ENCODE measurements at regions not wholly inside any gene's neighbourhood (a gene's known extent, or its start where the extent isn't known, plus 50 kb on each side); places are given as distances from the start of the nearest gene placed in this dataset.

DNA sequence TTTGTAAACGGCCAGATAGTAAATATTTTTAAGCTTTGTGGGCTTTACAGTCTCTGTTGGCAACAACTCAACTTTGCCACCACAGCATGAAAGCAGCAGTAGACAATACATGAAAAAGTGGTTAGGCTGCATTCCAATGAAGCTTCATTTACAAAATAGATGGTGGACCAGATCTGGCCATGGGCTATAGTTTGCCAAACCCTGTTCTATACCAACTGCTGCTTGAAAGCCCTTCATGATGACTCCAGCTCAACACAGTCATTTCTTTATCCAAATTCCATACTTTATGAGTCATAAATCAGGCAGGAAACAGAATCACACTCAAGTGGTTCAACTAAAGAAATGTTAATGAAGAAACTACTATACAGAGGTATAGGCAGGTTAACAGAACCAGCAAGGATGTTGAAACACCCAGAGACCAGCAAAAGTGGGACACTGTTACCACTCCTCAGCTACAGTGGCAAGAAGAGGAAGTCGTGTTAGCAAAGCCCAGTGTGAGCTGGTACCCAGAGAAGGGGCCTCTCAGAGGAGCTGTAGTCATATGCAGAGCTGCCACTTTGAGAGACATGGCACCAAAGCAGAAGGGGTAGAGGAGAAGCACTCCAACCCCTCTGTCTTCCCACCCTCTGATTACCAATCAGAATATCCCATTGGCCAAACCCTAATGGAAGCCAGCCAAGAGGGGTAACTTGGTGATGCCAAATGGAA, 72.5 kb downstream of the PRLHR start:
- Histone ChIP-seq H3K4me2 (ENCODE audit: low read length) (no peak overlapping the region), H3K36me3 (ENCODE audit: control insufficient read depth, insufficient read depth, low read length) (no peaks in the 10 kb centered on the region), H3K79me2 (ENCODE audit: control insufficient read depth, insufficient read depth, low read length) (no peaks in the 10 kb centered on the region), H2BK120ac (ENCODE audit: low read depth, low read length) (no peak overlapping the region), H3K56ac (ENCODE audit: low read length) (no peak overlapping the region), H3K4me1 (ENCODE audit: control insufficient read depth, low read depth, low read length) (no peaks in the 10 kb centered on the region), H4K8ac (ENCODE audit: low read depth, low read length) (no peak overlapping the region), H3K18ac (ENCODE audit: low read length) (no peak overlapping the region), H3K27me3 (ENCODE audit: insufficient read depth, low read length, poor library complexity) (no peaks in the 10 kb centered on the region), H3K4ac (ENCODE audit: low read depth, low read length) (no peak overlapping the region), H2AK5ac (ENCODE audit: low read length) (no peak overlapping the region), H3K4me3 (ENCODE audit: low read length) (no peak overlapping the region), H3K79me1 (ENCODE audit: low read length) (no peaks in the 10 kb centered on the region), H3K9ac (ENCODE audit: low read length) (no peak overlapping the region), H2BK15ac (replicated peaks; ENCODE audit: low read depth) (no peak overlapping the region), H3K27ac (ENCODE audit: low read depth, low read length) (no peak overlapping the region), H3K23ac (ENCODE audit: low read length) (no peak overlapping the region), H4K5ac (ENCODE audit: low read length) (no peak overlapping the region), H2BK5ac (ENCODE audit: low read length) (no peak overlapping the region)
- peak; percentile 54 for DNase-seq
- WGBS (ENCODE audit: extremely low coverage, insufficient coverage, low lambda C conversion rate), result no CpG with 5 or more reads among the region's 2 CpGs

GRCh38 chr10:118521415-118522117, 73.9 kb downstream of the PRLHR start:
- Histone ChIP-seq H3K36me3 (ENCODE audit: control insufficient read depth, insufficient read depth, low read length) (no peaks in the 10 kb centered on the region), H3K18ac (ENCODE audit: low read length) (no peak overlapping the region), H3K4me2 (ENCODE audit: low read length) (no peak overlapping the region), H3K4ac (ENCODE audit: low read depth, low read length) (no peak overlapping the region), H3K27ac (ENCODE audit: low read depth, low read length) (no peak overlapping the region), H2AK5ac (ENCODE audit: low read length) (no peak overlapping the region), H3K23ac (ENCODE audit: low read length) (no peak overlapping the region), H4K8ac (ENCODE audit: low read depth, low read length) (no peak overlapping the region), H3K4me1 (ENCODE audit: control insufficient read depth, low read depth, low read length) (no peaks in the 10 kb centered on the region), H2BK15ac (replicated peaks; ENCODE audit: low read depth) (no peak overlapping the region), H2BK120ac (ENCODE audit: low read depth, low read length) (no peak overlapping the region), H3K79me1 (ENCODE audit: low read length) (no peaks in the 10 kb centered on the region), H3K27me3 (ENCODE audit: insufficient read depth, low read length, poor library complexity) (no peaks in the 10 kb centered on the region), H3K79me2 (ENCODE audit: control insufficient read depth, insufficient read depth, low read length) (no peaks in the 10 kb centered on the region), H2BK5ac (ENCODE audit: low read length) (no peak overlapping the region), H3K56ac (ENCODE audit: low read length) (no peak overlapping the region), H3K4me3 (ENCODE audit: low read length) (no peak overlapping the region), H3K9ac (ENCODE audit: low read length) (no peak overlapping the region), H4K5ac (ENCODE audit: low read length) (no peak overlapping the region)
- no peak for DNase-seq
- no CpG with 5 or more reads among the region's 5 CpGs for WGBS (ENCODE audit: extremely low coverage, insufficient coverage, low lambda C conversion rate)

GRCh38 chr10:118520116-118520742, 75.2 kb downstream of the PRLHR start:
- no peak overlapping the region for H2BK15ac ChIP-seq (replicated peaks; ENCODE audit: low read depth)
- no peak overlapping the region for H3K56ac ChIP-seq (ENCODE audit: low read length)
- H3K79me2 ChIP-seq (ENCODE audit: control insufficient read depth, insufficient read depth, low read length), result no peaks in the 10 kb centered on the region
- no peak overlapping the region for H2BK120ac ChIP-seq (ENCODE audit: low read depth, low read length)
- no peak overlapping the region for H2BK5ac ChIP-seq (ENCODE audit: low read length)
- no peak overlapping the region for H3K27ac ChIP-seq (ENCODE audit: low read depth, low read length)
- no peak for DNase-seq
- no peaks in the 10 kb centered on the region for H3K36me3 ChIP-seq (ENCODE audit: control insufficient read depth, insufficient read depth, low read length)
- no peak overlapping the region for H3K23ac ChIP-seq (ENCODE audit: low read length)
- no peak overlapping the region for H4K5ac ChIP-seq (ENCODE audit: low read length)
- no peaks in the 10 kb centered on the region for H3K27me3 ChIP-seq (ENCODE audit: insufficient read depth, low read length, poor library complexity)
- no peaks in the 10 kb centered on the region for H3K4me1 ChIP-seq (ENCODE audit: control insufficient read depth, low read depth, low read length)
- no peaks in the 10 kb centered on the region for H3K79me1 ChIP-seq (ENCODE audit: low read length)
- no peak overlapping the region for H4K8ac ChIP-seq (ENCODE audit: low read depth, low read length)
- H2AK5ac ChIP-seq (ENCODE audit: low read length), result no peak overlapping the region
- no peak overlapping the region for H3K4me2 ChIP-seq (ENCODE audit: low read length)
- no peak overlapping the region for H3K4ac ChIP-seq (ENCODE audit: low read depth, low read length)
- H3K4me3 ChIP-seq (ENCODE audit: low read length), result no peak overlapping the region
- H3K18ac ChIP-seq (ENCODE audit: low read length), result no peak overlapping the region
- no peak overlapping the region for H3K9ac ChIP-seq (ENCODE audit: low read length)
- no CpG with 5 or more reads among the region's 6 CpGs for whole genome bisulfite sequencing (ENCODE audit: extremely low coverage, insufficient coverage, low lambda C conversion rate)

- DNase-seq, result no peak
- Histone ChIP-seq H3K23ac (ENCODE audit: low read length) (no peak overlapping the region), H2BK120ac (ENCODE audit: low read depth, low read length) (no peak overlapping the region), H3K4me2 (ENCODE audit: low read length) (no peak overlapping the region), H2BK15ac (replicated peaks; ENCODE audit: low read depth) (no peak overlapping the region), H3K4me3 (ENCODE audit: low read length) (no peak overlapping the region), H2BK5ac (ENCODE audit: low read length) (no peak overlapping the region), H4K5ac (ENCODE audit: low read length) (no peak overlapping the region), H3K27me3 (ENCODE audit: insufficient read depth, low read length, poor library complexity) (no peaks in the 10 kb centered on the region), H2AK5ac (ENCODE audit: low read length) (no peak overlapping the region), H3K4me1 (ENCODE audit: control insufficient read depth, low read depth, low read length) (no peaks in the 10 kb centered on the region), H4K8ac (ENCODE audit: low read depth, low read length) (no peak overlapping the region), H3K79me1 (ENCODE audit: low read length) (no peaks in the 10 kb centered on the region), H3K9ac (ENCODE audit: low read length) (no peak overlapping the region), H3K18ac (ENCODE audit: low read length) (no peak overlapping the region), H3K36me3 (ENCODE audit: control insufficient read depth, insufficient read depth, low read length) (no peaks in the 10 kb centered on the region), H3K79me2 (ENCODE audit: control insufficient read depth, insufficient read depth, low read length) (no peaks in the 10 kb centered on the region), H3K27ac (ENCODE audit: low read depth, low read length) (no peak overlapping the region), H3K4ac (ENCODE audit: low read depth, low read length) (no peak overlapping the region), H3K56ac (ENCODE audit: low read length) (no peak overlapping the region)
These were observed 77.4 kb downstream of the PRLHR start for GRCh38 chr10:118518095-118518494.

DNA sequence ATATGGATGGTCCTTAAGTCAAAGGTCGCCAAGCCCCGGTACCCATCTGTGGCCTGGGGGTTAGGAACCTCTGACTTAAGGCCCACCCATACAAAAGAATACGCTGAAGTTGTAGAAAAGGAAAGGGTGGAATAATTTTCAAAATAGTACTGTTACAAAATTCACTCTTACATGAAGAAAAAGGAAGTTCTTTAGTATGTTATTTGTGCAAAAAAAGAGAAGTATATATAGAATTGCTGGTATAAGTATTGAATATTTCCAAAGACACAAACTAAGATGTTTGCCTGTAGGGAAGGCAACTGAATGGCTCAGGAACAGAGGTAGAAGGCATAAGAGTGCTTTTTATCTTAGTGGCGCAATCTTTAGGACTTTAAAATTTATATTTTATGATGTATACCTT, 78.7 kb downstream of the PRLHR start:
- no peaks in the 10 kb centered on the region for H3K4me1 ChIP-seq (ENCODE audit: control insufficient read depth, low read depth, low read length)
- no peaks in the 10 kb centered on the region for H3K79me2 ChIP-seq (ENCODE audit: control insufficient read depth, insufficient read depth, low read length)
- no peak overlapping the region for H3K4me2 ChIP-seq (ENCODE audit: low read length)
- H3K4ac ChIP-seq (ENCODE audit: low read depth, low read length), result no peak overlapping the region
- no CpG with 5 or more reads among the region's 4 CpGs for WGBS (ENCODE audit: extremely low coverage, insufficient coverage, low lambda C conversion rate)
- H3K27me3 ChIP-seq (ENCODE audit: insufficient read depth, low read length, poor library complexity), result no peaks in the 10 kb centered on the region
- H2AK5ac ChIP-seq (ENCODE audit: low read length), result no peak overlapping the region
- H3K79me1 ChIP-seq (ENCODE audit: low read length), result no peaks in the 10 kb centered on the region
- DNase-seq, result no peak
- no peak overlapping the region for H3K18ac ChIP-seq (ENCODE audit: low read length)
- no peak overlapping the region for H2BK5ac ChIP-seq (ENCODE audit: low read length)
- H3K9ac ChIP-seq (ENCODE audit: low read length), result no peak overlapping the region
- H3K36me3 ChIP-seq (ENCODE audit: control insufficient read depth, insufficient read depth, low read length), result no peaks in the 10 kb centered on the region
- H2BK15ac ChIP-seq (replicated peaks; ENCODE audit: low read depth), result no peak overlapping the region
- H4K8ac ChIP-seq (ENCODE audit: low read depth, low read length), result no peak overlapping the region
- H3K56ac ChIP-seq (ENCODE audit: low read length), result no peak overlapping the region
- no peak overlapping the region for H3K23ac ChIP-seq (ENCODE audit: low read length)
- H3K27ac ChIP-seq (ENCODE audit: low read depth, low read length), result no peak overlapping the region
- no peak overlapping the region for H3K4me3 ChIP-seq (ENCODE audit: low read length)
- H2BK120ac ChIP-seq (ENCODE audit: low read depth, low read length), result no peak overlapping the region
- no peak overlapping the region for H4K5ac ChIP-seq (ENCODE audit: low read length)
